ENCODE measurements at regions not wholly inside any gene's neighbourhood (a gene's known extent, or its start where the extent isn't known, plus 50 kb on each side); places are given as distances from the start of the nearest gene placed in this dataset.

DNA sequence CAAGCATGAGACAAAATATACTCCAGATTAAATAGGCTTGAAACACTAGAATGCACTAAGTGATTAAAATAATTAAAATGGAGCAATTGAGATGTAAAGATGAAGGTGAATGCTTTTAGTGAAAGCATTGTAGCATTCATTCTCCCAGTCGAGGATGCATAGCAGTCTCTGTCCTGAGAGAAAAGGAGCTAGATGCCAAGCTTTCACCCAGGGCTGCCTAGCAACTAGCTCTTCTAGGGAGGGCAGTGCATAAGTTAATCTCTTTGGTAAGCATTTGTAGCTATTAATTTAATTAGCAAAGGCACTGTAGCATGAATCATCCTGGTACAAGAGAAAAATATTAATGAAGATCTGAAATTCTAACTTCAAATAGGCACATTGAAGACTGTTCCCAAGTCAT is 1014.8 kb downstream of the C4orf33 start (continued):
- TF ChIP-seq ZNF416 (tag by site-specific recombination; IDR thresholded peaks at IDR 0.05), result no peak
- TF ChIP-seq BCL11A (tag by site-specific recombination; IDR thresholded peaks at IDR 0.05; ENCODE audit: low read depth), result no peak

DNA sequence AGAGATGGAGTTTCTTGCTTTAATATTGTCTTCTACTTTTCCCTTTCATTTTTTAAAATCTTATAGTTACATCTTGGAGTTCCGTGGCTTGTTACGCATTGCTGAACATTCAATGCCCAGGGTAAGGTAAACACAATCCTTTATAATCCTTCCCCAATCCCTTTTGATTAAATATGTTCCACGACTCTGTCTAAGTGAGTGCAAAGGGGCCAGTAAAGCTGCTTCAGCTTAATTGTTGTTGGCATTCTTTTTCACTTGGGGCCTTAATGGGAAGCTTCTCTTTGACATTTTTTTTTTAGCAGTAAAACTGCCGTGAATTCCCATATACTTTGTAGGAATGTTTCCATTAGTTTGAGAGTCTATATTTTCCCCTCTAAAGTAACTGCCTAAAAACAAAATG is 1028.1 kb downstream of the C4orf33 start:
- CTCF ChIA-PET, result no interaction called here

DNA sequence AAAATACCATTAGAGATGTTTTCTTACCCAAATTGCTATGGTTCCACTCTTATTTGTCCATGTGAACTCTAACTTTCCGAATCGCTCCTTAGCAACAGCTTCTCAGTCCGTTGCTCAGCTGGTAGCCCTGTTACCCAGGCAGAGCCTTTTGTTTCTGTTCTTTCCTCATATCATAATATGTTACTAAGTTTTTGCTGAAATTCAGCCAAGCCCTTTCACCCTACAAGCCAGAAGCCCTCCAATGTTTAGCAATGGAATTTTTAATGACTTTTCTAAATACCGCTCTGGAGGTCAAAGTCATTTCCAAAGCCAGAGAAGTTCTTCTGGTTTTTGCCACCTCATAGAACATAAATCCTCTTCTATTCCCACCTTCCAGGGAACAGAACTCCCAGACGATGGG is 1029.5 kb downstream of the C4orf33 start:
- Histone ChIP-seq H3K4me1 (ENCODE audit: control insufficient read depth, insufficient read depth, low read length) (no peaks in the 10 kb centered on the region), H3K4me3 (ENCODE audit: low read depth, low read length) (no peak overlapping the region), H3K36me3 (ENCODE audit: control insufficient read depth in 2 of 2, insufficient read depth in 1 of 2, low read length in 2 of 2) (no peaks in the 10 kb centered on the region), H3K9me3 (ENCODE audit: control insufficient read depth, insufficient read depth, low read depth, low read length) (no peaks in the 10 kb centered on the region), H3K27ac (ENCODE audit: extremely low read depth, low read depth, low read length) (no peak overlapping the region)
- TF ChIP-seq ZNF426 (tag by site-specific recombination; IDR thresholded peaks at IDR 0.05) (no peak), ZNF391 (tag by site-specific recombination; IDR thresholded peaks at IDR 0.05; ENCODE audit: borderline replicate concordance, low read depth) (no peak), ZSCAN16 (tag by site-specific recombination; IDR thresholded peaks at IDR 0.05) (no peak), ZNF121 (tag by site-specific recombination; IDR thresholded peaks at IDR 0.05) (no peak), IKZF3 (tag by site-specific recombination; IDR thresholded peaks at IDR 0.05) (no peak), ZNF626 (tag by site-specific recombination; IDR thresholded peaks at IDR 0.05) (no peak), YY1 (tag by site-specific recombination; IDR thresholded peaks at IDR 0.05) (no peak)
- POLR2A ChIA-PET, result no interaction called here
- CTCF ChIA-PET, result no interaction called here

More for the DNA sequence above, 1028.1 kb downstream of the C4orf33 start:
- POLR2A ChIA-PET, result no interaction called here
- TF ChIP-seq ZNF830 (tag by site-specific recombination; IDR thresholded peaks at IDR 0.05; ENCODE audit: low read depth) (no peak), GLI4 (tag by site-specific recombination; IDR thresholded peaks at IDR 0.05) (no peak), ZNF776 (tag by site-specific recombination; IDR thresholded peaks at IDR 0.05; ENCODE audit: borderline replicate concordance) (no peak)
- TF ChIP-seq, protein P1, sequence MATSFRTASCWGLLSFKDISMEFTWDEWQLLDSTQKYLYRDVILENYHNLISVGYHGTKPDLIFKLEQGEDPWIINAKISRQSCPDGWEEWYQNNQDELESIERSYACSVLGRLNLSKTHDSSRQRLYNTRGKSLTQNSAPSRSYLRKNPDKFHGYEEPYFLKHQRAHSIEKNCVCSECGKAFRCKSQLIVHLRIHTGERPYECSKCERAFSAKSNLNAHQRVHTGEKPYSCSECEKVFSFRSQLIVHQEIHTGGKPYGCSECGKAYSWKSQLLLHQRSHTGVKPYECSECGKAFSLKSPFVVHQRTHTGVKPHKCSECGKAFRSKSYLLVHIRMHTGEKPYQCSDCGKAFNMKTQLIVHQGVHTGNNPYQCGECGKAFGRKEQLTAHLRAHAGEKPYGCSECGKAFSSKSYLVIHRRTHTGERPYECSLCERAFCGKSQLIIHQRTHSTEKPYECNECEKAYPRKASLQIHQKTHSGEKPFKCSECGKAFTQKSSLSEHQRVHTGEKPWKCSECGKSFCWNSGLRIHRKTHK (tag by site-specific recombination; IDR thresholded peaks at IDR 0.05), result no peak
- Histone ChIP-seq H3K27ac (ENCODE audit: extremely low read depth, low read depth, low read length) (no peak overlapping the region), H3K36me3 (ENCODE audit: control insufficient read depth in 2 of 2, insufficient read depth in 1 of 2, low read length in 2 of 2) (no peaks in the 10 kb centered on the region), H3K4me1 (ENCODE audit: control insufficient read depth, insufficient read depth, low read length) (no peaks in the 10 kb centered on the region), H3K4me3 (ENCODE audit: low read depth, low read length) (no peak overlapping the region), H3K9me3 (ENCODE audit: control insufficient read depth, insufficient read depth, low read depth, low read length) (no peaks in the 10 kb centered on the region)

DNA sequence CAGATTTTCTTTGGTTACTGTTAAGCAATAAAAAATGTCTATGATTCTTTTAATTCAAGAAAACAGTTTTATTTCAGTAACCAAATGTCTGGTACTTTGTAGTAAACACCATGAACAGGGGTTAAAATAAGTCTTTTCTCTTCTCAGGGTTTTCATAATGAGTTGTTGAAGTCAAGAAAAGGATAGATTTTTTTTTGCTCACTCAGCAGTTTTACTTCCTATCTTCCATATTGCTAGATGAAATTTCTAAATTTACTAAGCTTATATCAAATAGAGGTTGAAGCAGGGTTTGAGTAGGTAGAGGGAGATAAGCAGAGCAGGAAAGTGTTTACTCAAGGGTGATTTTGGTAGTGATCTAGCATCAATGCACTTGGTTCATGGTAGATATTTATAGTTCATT is 1031.3 kb downstream of the C4orf33 start:
- TF ChIP-seq ZSCAN16 (tag by site-specific recombination; IDR thresholded peaks at IDR 0.05), result no peak
- TF ChIP-seq ZNF596 (tag by site-specific recombination; IDR thresholded peaks at IDR 0.05), result no peak
- no peak for TF ChIP-seq ZNF548 (tag by site-specific recombination; IDR thresholded peaks at IDR 0.05)
- no peak for TF ChIP-seq GLIS2 (tag by site-specific recombination; IDR thresholded peaks at IDR 0.05)
- TF ChIP-seq, protein P2, sequence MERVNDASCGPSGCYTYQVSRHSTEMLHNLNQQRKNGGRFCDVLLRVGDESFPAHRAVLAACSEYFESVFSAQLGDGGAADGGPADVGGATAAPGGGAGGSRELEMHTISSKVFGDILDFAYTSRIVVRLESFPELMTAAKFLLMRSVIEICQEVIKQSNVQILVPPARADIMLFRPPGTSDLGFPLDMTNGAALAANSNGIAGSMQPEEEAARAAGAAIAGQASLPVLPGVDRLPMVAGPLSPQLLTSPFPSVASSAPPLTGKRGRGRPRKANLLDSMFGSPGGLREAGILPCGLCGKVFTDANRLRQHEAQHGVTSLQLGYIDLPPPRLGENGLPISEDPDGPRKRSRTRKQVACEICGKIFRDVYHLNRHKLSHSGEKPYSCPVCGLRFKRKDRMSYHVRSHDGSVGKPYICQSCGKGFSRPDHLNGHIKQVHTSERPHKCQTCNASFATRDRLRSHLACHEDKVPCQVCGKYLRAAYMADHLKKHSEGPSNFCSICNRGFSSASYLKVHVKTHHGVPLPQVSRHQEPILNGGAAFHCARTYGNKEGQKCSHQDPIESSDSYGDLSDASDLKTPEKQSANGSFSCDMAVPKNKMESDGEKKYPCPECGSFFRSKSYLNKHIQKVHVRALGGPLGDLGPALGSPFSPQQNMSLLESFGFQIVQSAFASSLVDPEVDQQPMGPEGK (tag by site-specific recombination; IDR thresholded peaks at IDR 0.05), result no peak
- no peak for TF ChIP-seq ZBTB48 (tag by site-specific recombination; IDR thresholded peaks at IDR 0.05)
- TF ChIP-seq TRIM28 (IDR thresholded peaks at IDR 0.05; ENCODE audit: borderline replicate concordance, low read length), result no peak
- no peak for TF ChIP-seq KLF1 (tag by site-specific recombination; IDR thresholded peaks at IDR 0.05)
- TF ChIP-seq ZFP41 (tag by site-specific recombination; IDR thresholded peaks at IDR 0.05; ENCODE audit: borderline replicate concordance), result no peak
- no peak for TF ChIP-seq ZNF791 (tag by site-specific recombination; IDR thresholded peaks at IDR 0.05)
- no peak for TF ChIP-seq KLF9 (tag by site-specific recombination; IDR thresholded peaks at IDR 0.05; ENCODE audit: low read depth)
- no peak for TF ChIP-seq OVOL3 (tag by site-specific recombination; IDR thresholded peaks at IDR 0.05)
- TF ChIP-seq ZNF426 (tag by site-specific recombination; IDR thresholded peaks at IDR 0.05), result no peak
- no peak for TF ChIP-seq ZNF211 (tag by site-specific recombination; IDR thresholded peaks at IDR 0.05; ENCODE audit: low read depth)
- TF ChIP-seq ZNF157 (tag by site-specific recombination; IDR thresholded peaks at IDR 0.05), result no peak
- no peak for TF ChIP-seq HOXD13 (CRISPR knock-in tag; IDR thresholded peaks at IDR 0.05; ENCODE audit: borderline replicate concordance)
- no peak for TF ChIP-seq ZNF19 (tag by site-specific recombination; IDR thresholded peaks at IDR 0.05; ENCODE audit: low read depth)
- TF ChIP-seq ZNF350 (tag by site-specific recombination; IDR thresholded peaks at IDR 0.05), result no peak
- ChIA-PET CTCF (no interaction called here), POLR2A (no interaction called here)
- H3K9me3 ChIP-seq (ENCODE audit: control insufficient read depth, insufficient read depth, low read depth, low read length), result no peaks in the 10 kb centered on the region
- H3K27ac ChIP-seq (ENCODE audit: extremely low read depth, low read depth, low read length), result no peak overlapping the region
- H3K4me3 ChIP-seq (ENCODE audit: low read depth, low read length), result no peak overlapping the region
- no peaks in the 10 kb centered on the region for H3K36me3 ChIP-seq (ENCODE audit: control insufficient read depth in 2 of 2, insufficient read depth in 1 of 2, low read length in 2 of 2)
- no peaks in the 10 kb centered on the region for H3K4me1 ChIP-seq (ENCODE audit: control insufficient read depth, insufficient read depth, low read length)

Measured in HEK293 (cell line).